ENCODE measurements at regions not wholly inside any gene's neighbourhood (a gene's known extent, or its start where the extent isn't known, plus 50 kb on each side); places are given as distances from the start of the nearest gene placed in this dataset.

- TF ChIP-seq ZNF280B (CRISPR knock-in tag; IDR thresholded peaks at IDR 0.05; ENCODE audit: borderline replicate concordance): no peak
These were observed 414.0 kb upstream of the PSMD7 start (continued) for GRCh38 chr16:73882651-73883050.

- no peak for FAIRE-seq
- no peak for ATAC-seq
- Histone ChIP-seq H4K20me1 (ENCODE audit: insufficient read depth, low read length) (no peaks in the 10 kb centered on the region), H3K27me3 (ENCODE audit: control insufficient read depth in 1 of 2, insufficient read depth in 2 of 2, low read length in 2 of 2) (peaks cover 0 to 14% of the 10 kb centered on the region in 2 experiments; a peak in 3 of 5 replicates), H3K4me3 (replicated peaks in 1 of 3; ENCODE audit: insufficient read depth in 1 of 3, low read depth in 2 of 3, low read length in 3 of 3) (no peak overlapping the region), H3K79me2 (ENCODE audit: insufficient read depth, low read length) (no peaks in the 10 kb centered on the region), H3K9me3 (ENCODE audit: low read length) (no peaks in the 10 kb centered on the region), H3K4me2 (ENCODE audit: low read depth, low read length) (no peak overlapping the region), H2AFZ (ENCODE audit: low read length) (no peak overlapping the region), H3K9ac (ENCODE audit: insufficient read depth, low read depth, low read length) (no peak overlapping the region), H3K27ac (ENCODE audit: extremely low read length, insufficient read depth, low read length) (no peak overlapping the region), H3K4me1 (ENCODE audit: insufficient read depth, low read length) (no peaks in the 10 kb centered on the region), H3K36me3 (replicated peaks in 1 of 2; ENCODE audit: control insufficient read depth in 1 of 2, insufficient read depth in 2 of 2, low read length in 2 of 2) (no peaks in the 10 kb centered on the region)
- in situ Hi-C loops (cut with HindIII; ENCODE audit: extremely low pct_ligation_motif_present, low pct_unique_long_range_greater_than_20kb): no loop called here
- intact Hi-C loops (cut with micrococcal nuclease; ENCODE audit: unreplicated experiment): no loop called here
- WGBS (ENCODE audit: low lambda C conversion rate): 2% methylated on average over 7 of the region's 7 CpGs
- ChIA-PET POLR2A (no interaction called here), CTCF (ENCODE audit: low intra/inter-chr PET ratio, low total read pairs) (no interaction called here)
- no peak for TF ChIP-seq RBM22 (optimal IDR thresholded peaks at IDR 0.05; ENCODE audit: low read length)
- TF ChIP-seq ZBTB8A (CRISPR knock-in tag; IDR thresholded peaks at IDR 0.05; ENCODE audit: borderline replicate concordance, low read depth): no peak
- TF ChIP-seq ZNF878 (CRISPR knock-in tag; IDR thresholded peaks at IDR 0.05): no peak
- TF ChIP-seq ZHX1 (CRISPR knock-in tag; IDR thresholded peaks at IDR 0.05; ENCODE audit: low read depth): no peak
- TF ChIP-seq CREM (IDR thresholded peaks at IDR 0.05): no peak
- TF ChIP-seq CREM (CRISPR knock-in tag; IDR thresholded peaks at IDR 0.05): no peak
- TF ChIP-seq NCOA1 (CRISPR knock-in tag; IDR thresholded peaks at IDR 0.05): no peak
- DNase-seq (ENCODE audit: low spot score): no peak
- BruUV-seq (replicated peaks): no TSS peak
These were observed 414.6 kb upstream of the PSMD7 start for GRCh38 chr16:73882033-73882432.

Data from HepG2 (cell line).